COLO668 (cell line): ENCODE measurements at regions not wholly inside any gene's neighbourhood (a gene's known extent, or its start where the extent isn't known, plus 50 kb on each side); places are given as distances from the start of the nearest gene placed in this dataset.
"Not testable (repeated sequence)": the region's sequence is repeated elsewhere in the genome, so short reads cannot be mapped to it uniquely, and the experiment has no call there.

Experiments
- DNase-seq: peaks from one replicate; lab custom pipeline; 2025; ENCODE audit not compliant: unreplicated experiment; lab: John Stamatoyannopoulos, UW

DNA sequence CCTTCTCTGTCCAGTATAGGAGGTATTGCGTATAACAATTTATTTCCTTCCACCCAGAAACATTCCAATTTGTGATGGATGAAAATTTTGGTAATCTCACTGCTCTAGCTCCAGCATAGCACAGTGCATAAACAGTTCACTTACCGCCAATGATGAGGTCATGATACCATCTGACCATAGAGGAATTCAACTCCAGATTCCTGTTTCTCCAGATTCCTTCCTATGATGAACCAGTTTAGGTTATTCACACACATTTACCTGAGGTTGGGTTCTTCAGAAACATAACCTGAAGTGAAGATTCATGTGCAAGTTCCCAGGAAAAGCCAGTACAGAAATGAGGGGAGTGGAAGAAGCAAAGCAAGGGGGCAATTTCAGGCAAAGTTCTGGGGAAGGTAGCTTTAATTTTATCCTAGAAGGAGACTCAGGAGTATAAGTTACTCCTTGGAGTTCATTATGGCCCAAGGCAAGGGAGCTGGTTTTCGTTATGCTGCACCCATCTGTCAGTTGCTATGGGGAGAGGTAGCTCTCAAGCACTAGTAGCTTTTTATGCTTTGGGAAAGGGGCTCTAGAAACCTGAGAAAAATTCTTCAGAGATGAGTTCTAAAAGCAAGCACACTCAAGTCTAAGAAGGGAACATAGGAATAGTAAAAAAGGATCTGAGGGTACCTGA is 121.6 kb downstream of the CASP12 start:
- no peak for DNase-seq

DNA sequence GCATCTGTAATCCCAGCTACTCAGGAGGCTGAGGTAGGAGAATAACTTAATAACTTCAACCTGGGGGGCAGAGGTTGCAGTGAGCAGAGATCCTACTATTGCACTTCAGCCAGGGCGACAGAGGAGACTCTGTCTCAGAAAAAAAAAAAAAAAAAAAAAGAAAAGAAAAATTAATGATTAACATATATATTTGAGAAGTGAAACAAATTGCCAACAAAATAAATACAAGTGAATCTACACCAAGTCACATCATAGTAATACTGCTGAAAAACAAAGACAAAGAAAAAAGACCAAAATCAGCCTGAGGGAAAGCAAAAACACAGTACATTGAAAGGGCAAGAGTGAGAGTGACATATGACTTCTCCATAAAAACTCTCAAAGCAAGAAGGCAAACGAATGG is 123.7 kb downstream of the CASP12 start:
- DNase-seq, result no peak

DNA sequence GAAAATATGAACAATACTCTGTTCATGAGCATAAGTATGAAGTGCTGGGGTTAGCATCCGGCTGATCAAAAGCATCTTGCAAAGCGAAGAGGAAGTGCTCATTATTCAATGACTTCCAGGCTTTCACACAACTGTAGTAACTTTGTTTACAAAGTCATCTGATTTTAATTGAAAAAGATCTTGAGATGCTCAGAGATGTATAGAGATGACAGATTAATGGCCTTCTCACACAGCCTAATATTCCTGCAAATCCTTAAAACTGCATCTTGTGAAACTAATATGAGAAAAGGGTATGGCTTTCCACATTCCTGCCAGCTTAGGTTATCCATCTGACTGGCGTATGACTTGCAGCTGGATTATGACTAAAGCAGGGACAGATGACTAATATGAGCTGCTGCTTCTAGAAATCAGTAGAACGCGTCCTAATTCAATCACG is 125.4 kb downstream of the CASP12 start:
- DNase-seq, result no peak

DNA sequence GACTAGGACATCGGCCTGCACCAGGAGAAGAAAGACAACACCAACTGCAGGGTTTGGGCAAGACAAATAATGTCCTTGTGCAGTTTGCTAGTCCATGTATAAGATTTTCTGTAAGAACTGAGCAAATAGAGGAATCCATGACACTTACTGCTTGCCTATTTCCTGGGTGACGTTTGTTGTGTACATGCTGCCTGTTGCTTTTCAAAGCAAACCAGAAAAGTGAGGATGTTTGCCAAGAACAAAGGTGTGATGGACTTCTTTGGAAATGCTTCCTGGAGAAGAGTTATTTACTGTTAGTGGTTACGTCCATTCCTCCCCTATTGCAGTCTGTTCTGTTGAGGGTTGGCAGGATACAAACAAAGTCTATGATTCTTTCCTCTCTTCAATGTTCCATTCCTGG is 126.5 kb downstream of the CASP12 start:
- DNase-seq, result no peak

DNA sequence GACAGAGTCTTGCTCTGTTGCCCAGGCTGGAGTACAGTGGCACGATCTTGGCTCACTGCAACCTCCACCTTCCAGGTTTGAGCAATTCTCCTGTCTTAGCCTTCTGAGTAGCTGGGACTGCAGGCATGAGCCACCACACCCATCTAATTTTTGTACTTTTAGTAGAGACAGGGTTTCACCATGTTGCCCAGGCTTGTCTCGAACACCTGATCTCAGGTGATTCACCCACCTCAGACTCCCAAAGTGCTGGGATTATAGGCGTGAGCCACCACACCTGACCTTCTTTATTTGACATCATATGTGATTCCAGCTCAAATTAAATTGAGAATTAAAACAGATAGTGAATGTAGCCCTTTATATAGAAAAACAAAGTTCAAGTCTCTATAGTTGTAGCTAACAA is 127.2 kb downstream of the CASP12 start:
- not testable (repeated sequence) for DNase-seq

DNA sequence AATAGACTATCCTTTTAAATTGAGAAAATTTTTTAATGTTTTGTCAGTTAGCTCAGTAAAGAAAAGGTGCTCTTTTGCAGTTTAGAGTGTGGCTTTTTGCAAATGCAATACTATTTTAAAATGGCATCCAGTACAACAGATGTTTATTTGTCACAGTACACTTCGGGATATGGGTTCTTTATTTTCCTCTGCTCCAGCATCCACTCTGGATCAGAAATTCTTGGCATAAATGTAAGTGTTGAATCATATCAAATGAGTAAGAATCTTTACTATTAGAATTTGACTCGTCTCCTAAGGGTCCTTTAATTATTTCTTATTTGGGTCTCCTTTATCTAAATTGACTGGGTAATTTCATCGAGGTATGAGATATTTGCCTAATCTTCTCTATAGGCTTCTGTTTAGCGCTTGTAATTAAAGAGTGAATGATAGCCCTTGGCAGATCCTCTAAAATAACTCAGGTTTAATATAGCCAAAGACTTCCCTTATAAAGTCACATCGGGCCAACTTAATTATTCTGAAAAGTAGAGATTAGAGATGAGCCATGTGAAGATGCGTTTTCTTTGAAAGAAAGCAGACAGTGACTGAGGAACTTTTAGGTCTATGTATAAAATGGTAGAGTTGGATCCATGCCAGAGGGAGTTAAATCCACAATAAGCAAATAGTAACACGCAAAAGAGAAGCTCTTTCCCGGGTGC is 132.7 kb downstream of the CASP12 start:
- DNase-seq, result no peak

DNA sequence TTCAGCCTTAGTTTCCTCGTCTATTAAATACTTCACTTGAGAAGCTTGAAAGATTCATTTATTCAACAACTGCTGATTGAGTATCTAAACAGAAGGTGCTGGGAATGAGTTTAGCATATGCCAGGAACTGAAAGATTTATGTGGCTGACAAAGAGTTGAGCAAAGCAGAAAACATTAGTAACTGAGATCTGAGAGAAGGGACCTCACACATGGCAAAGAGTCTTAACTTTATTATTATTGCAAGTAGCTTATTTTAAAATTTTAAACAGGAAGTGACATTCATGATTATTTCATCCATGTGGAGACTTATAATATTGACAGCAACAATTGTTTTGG is 133.6 kb downstream of the CASP12 start:
- no peak for DNase-seq

DNA sequence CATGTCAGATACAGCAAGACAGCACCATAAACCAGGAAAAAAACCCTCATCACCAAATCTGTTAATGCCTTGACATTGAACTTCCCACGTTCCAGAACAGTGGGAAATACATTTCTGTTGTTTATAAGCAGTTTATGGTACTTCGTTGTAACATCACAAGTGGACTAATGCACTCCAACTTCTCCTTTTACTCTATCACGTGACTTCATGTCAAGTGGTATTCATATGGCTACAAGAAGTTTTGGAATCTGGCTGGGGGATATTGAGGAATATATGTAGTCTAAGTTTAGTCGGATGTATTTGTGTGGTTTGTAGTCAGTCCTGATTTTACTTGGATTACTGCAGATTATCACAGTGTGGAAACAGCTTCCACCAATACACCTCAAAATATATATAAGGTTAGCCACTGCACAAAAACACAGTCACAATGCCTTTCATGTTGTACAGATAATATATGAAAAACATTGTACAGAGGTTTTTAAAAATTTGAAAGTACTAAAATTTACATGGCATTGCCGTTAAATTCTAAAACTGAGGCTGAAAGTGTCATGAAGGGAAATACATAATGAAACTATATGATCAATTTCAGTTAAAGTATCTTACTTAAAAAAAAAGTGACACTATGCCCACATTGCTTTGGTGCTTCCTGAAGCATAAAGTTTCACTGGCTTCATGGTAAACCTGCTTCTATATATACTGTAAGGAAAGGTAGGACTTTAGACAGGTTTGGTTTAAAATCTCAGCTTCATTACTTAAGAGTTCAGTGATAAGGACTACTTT is 134.1 kb downstream of the CASP12 start:
- no peak for DNase-seq

DNA sequence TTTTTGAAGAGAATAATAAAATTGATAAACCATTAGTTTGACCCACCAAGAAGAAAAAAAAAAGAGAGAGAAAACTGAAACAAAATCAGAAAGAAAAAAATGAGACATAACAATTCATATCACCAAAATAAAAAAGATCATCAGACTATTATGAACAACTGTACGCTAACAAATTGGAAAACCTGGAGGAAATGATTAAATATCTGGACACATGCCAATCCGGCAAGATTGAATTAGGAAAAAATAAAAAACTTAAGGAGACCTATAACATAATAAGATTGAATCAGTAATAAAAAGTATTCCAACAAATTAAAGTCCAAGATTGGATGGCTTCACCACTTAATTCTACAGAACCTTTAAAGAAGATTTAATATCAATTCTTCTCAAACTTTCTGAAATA is 136.7 kb downstream of the CASP12 start:
- DNase-seq, result no peak

DNA sequence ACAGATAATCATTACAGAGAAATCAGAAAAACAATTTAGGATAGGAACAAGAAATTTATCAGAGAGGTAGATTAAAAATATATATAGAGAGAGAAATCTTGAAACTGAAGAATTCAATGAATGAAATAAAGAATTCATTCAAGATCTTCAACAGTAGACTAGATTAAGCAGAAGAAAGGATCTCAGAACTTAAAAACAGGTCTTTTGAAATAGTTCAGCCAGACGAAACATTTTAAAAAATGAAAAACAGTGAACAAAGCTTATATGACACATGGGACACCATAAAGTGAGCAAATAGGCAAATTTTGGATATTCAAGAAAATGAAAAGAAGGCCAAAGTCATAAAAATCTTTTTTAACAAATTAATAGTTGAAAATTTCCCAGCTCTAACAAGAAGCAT is 138.8 kb downstream of the CASP12 start:
- no peak for DNase-seq

DNA sequence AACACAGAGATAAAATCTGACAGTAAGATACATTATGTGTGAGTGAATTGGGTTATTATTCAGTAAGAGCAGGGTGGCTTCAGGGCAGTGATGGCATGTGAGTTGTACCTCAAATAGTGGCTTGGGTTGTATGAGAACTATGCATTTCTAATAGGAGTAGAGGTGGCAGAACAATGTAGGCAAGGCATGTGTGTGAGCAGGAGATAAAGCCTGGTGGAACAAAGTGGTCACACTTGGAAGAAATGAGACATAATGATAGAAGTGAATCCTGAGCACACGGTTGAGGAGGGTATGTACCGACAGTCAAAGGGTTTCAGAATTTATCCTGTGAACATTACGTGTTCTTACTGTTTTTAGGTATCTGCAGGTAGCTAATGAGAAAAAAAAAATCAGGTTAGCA is 159.3 kb downstream of the CASP12 start:
- no peak for DNase-seq

DNA sequence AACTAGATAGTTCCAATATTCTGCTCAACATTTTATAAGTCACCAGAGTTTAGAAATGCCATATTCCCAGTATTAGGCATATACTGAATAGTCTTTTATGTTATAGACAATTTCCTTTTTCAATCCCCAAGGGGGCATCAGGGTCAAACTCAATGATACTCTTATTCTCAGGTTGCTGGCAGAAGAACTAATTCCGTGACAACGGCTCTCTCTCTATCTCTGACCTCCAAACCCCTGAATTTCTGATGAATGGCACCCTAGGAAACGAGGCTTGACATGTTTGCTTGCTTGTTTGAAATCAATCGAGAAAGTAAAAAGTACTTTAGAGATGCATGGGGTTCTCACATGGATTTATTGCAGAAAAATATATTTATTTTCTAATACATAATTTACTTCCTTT is 160.1 kb downstream of the CASP12 start:
- DNase-seq, result no peak

DNA sequence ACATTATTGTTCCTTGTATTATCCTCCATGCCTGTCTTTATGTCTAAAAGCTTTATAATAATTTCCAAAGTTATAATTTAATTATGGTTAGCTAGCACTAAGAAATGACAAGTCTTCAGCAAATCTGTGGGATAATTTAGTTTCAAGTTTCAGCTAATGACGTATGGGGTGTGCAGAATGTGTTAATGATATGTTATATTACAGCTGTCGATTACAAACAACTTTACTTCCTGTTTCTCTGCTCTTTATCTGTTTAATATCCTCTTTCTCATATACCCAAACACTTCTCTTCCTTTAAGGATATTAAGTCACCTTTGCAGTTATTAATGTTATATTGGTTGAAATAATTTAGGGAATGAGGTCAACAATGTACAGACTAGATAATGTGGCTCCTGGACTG is 161.8 kb downstream of the CASP12 start:
- no peak for DNase-seq

DNA sequence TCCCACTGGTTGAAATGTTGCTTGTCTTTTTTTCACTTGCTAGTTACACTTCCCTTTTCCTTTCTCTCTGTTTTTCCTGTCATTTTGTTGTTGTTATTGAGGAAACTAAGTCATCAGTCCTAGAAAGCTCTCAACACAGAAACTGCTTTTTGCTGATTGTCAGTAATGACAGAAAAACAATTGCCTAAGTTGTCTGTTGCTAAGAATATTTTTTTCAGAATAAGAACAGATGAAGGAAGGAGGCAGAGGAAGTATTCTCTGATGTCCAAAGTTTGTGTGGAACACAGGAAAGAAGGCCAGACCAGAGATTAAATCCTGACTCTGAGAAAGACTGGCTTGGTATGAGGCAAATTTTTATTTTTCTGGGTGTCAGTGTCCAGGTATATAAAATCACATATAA is 163.3 kb downstream of the CASP12 start:
- no peak for DNase-seq

DNA sequence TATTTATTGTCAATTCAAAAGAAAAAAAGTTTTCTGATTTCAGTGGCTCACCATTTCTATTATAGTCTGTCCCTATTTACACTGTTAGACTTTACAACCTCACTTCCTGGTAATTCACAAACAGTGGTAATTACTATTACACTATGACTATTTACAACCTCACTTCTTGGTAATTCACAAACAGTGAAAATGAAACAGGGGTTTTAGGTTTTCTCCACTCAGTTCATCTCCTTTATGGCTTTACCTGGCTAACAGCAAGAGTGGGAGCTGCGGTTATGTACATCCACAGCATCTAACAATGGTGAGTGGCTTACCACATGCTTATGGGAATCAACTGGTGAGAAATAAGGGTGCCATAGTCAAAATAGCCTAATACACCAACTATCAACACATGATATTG is 166.4 kb downstream of the CASP12 start:
- no peak for DNase-seq

DNA sequence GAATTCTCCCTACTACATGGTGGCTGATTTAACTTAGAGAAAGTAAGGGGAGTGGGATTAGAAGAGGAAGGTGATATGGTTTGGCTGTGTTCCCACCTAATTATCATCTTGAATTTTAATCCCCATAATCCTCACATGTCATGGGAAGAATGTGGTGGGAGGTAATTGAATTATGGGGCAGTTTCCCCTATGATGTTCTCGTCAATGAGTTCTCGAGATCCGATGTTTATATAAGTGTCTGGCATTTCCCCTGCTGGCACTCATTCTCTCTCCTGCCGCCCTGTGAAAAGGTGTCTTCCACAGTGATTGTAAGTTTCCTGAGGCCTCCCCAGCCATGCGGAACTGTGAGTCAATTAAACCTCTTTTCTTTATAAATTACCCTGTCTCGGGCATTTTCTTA is 169.3 kb downstream of the CASP12 start:
- DNase-seq, result no peak

DNA sequence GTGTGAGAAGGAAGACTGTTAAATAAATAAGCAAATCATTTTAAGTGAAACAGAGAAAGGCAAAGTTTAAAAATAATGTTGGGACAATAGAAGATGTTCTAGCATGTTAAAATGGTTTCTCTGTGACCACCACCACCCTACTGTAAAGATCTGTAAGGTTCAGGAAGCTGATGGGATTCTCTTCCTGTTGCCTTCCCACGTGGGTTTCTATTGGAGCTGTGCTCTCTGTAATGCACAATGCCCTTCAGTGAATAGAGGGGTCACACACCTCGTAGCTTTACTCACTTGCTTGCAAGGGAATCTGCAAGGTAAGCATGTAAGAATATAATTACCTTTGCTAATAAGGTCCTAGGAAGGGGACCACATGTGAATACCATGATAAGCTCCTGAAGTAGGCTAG is 170.5 kb downstream of the CASP12 start:
- no peak for DNase-seq

DNA sequence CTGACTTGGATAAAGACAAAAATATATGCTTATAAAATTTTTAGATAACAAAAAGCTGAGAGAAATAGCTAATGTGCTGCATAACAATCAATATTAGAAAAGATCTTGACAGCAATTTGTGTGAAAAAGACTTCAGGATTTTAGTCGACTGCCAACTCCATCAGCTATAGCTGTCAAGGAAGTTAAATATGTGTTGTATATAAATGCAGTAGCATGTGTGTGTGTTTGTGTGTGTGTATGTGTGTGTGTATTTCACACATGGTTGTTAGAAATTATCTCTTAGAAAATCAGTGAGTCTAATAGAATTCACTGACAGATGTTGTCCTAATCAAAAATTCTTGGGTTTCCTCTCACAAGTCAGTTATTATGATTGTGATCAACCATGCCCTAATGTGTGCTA is 171.2 kb downstream of the CASP12 start:
- no peak for DNase-seq

DNA sequence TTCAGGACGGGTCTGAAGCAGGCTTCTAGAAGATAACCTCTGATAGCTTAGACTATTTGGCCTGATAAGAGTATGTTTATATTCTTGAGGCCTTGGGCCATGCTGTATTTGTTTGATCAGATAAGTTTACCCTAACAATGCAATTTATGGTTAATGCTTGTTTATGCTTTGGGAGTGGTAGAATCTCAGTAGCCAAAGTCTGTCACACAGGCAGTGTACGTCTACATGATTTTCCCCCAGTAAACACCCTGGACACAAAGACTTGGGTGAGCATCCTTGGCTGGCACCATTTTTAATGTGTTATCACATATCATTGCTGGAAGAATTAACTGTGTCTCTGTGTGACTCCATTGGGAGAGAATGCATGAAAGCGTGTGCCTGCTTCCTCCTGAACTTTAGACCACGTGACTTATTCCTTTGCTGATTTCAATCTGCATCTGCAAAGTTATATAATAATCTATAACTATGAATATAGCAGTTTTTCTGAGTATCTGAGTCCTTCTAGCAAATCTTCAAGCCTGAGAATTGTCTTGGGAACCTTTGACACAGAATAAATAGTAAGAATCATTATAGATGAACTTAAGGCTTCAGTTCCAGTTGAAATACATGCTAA is 172.4 kb downstream of the CASP12 start:
- no peak for DNase-seq

DNA sequence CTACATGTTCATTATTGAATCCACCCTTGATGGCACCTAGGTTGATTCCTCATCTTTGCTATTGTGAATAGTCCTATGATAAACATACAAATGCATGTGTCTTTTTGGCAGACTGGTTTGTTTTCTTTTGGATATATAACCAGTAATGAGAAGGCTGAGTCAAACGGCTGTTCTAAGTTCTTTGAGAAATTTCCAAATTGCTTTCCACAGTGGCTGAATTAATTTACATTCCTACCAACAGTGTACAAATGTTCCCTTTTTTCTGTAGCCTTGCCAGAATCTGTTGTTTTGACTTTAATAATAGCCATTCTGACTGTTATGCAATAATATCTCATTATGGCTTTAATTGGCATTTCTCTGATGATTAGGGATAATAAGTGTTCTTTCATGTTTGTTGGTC is 184.9 kb downstream of the CASP12 start:
- DNase-seq, result no peak

DNA sequence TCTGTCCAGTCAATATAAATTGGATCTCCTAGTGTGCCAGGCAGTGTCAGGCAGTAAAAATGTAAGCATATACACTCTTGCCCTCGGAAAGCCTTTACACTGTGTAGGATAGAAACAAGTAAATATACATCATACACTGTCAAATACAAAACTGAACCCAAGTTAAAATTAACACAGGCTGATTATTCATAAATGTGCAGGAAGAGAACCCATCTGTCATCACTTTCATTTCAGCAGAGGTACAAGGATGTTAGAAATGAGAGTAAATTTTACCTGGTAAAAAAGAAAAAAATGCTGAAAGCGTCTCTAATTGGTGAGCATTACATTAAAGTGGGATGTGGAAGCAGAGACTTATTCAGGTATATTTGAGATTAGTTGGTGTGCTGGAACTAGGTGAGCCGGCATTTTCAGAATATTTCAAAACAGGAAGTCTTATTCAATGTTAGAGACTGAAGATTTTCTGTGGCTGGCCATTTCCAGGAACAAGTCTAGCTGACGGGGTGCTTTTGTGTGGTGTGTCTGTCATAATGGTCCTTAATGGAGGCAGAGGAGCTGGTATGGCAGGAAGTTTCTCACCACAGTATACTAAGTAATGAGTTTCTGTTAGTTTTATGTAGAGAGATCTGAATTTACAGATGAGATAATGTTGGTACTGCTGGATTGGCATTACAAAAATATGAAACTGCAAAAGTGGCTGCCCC is 192.6 kb downstream of the CASP12 start:
- no peak for DNase-seq
